ENCODE measurements at regions not wholly inside any gene's neighbourhood (a gene's known extent, or its start where the extent isn't known, plus 50 kb on each side); places are given as distances from the start of the nearest gene placed in this dataset.
A peak's percentile ranks its signal among the peaks of the same experiment; 100 is the strongest.
"Not testable (repeated sequence)": the region's sequence is repeated elsewhere in the genome, so short reads cannot be mapped to it uniquely, and the experiment has no call there.

- DNase-seq (ENCODE audit: low read depth), result no peak
These were observed 581.2 kb downstream of the PTPRC start for GRCh38 chr1:199220031-199220430.

GRCh38 chr1:199221371-199222150, 582.7 kb downstream of the PTPRC start:
- no peak for DNase-seq (ENCODE audit: low read depth)

GRCh38 chr1:199223936-199224335, 585.1 kb downstream of the PTPRC start:
- no peak for DNase-seq (ENCODE audit: low read depth)

- no peak for DNase-seq (ENCODE audit: low read depth)
These were observed 587.3 kb downstream of the PTPRC start for GRCh38 chr1:199226163-199226562.

GRCh38 chr1:199242147-199242546, 603.3 kb downstream of the PTPRC start:
- DNase-seq (ENCODE audit: low read depth), result no peak

- no peak for DNase-seq (ENCODE audit: low read depth)
These were observed 603.8 kb downstream of the PTPRC start for GRCh38 chr1:199242601-199243000.

GRCh38 chr1:199243423-199244061, 604.7 kb downstream of the PTPRC start:
- DNase-seq (ENCODE audit: low read depth), result no peak

- no peak for DNase-seq (ENCODE audit: low read depth)
These were observed 607.1 kb downstream of the PTPRC start for GRCh38 chr1:199245946-199246345.

GRCh38 chr1:199246716-199247115, 607.9 kb downstream of the PTPRC start:
- no peak for DNase-seq (ENCODE audit: low read depth)

GRCh38 chr1:199247891-199248290, 609.1 kb downstream of the PTPRC start:
- DNase-seq (ENCODE audit: low read depth), result no peak

- not testable (repeated sequence) for DNase-seq (ENCODE audit: low read depth)
These were observed 615.2 kb downstream of the PTPRC start for GRCh38 chr1:199254040-199254439.

- no peak for DNase-seq (ENCODE audit: low read depth)
These were observed 622.5 kb downstream of the PTPRC start for GRCh38 chr1:199261328-199261727.

- DNase-seq (ENCODE audit: low read depth), result no peak
These were observed 625.4 kb downstream of the PTPRC start for GRCh38 chr1:199264283-199264682.

- DNase-seq (ENCODE audit: low read depth), result no peak
These were observed 626.1 kb downstream of the PTPRC start for GRCh38 chr1:199264911-199265310.

- DNase-seq (ENCODE audit: low read depth), result no peak
These were observed 626.5 kb downstream of the PTPRC start for GRCh38 chr1:199265319-199265718.

- DNase-seq (ENCODE audit: low read depth), result no peak
These were observed 630.4 kb downstream of the PTPRC start for GRCh38 chr1:199269241-199269640.

- DNase-seq (ENCODE audit: low read depth), result peak; percentile 93
These were observed 633.3 kb downstream of the PTPRC start for GRCh38 chr1:199272139-199272544.

GRCh38 chr1:199272628-199273086, 633.8 kb downstream of the PTPRC start:
- DNase-seq (ENCODE audit: low read depth), result peak; percentile 80

- peak; percentile 24 for DNase-seq (ENCODE audit: low read depth)
These were observed 635.1 kb downstream of the PTPRC start for GRCh38 chr1:199273837-199274379.

- no peak for DNase-seq (ENCODE audit: low read depth)
These were observed 640.2 kb downstream of the PTPRC start for GRCh38 chr1:199279067-199279466.

- no peak for DNase-seq (ENCODE audit: low read depth)
These were observed 641.2 kb downstream of the PTPRC start for GRCh38 chr1:199279872-199280645.

- DNase-seq (ENCODE audit: low read depth), result no peak
These were observed 644.0 kb downstream of the PTPRC start for GRCh38 chr1:199282751-199283305.

Data from fibroblast of gingiva (primary cell).